T-helper 2 cell treated with Interferon-gamma antibody and Interleukin-4, amounts not matched to agents 5 μg/mL and 100 μg/mL, for 36 hours (primary cell): ENCODE measurements at regions not wholly inside any gene's neighbourhood (a gene's known extent, or its start where the extent isn't known, plus 50 kb on each side); places are given as distances from the start of the nearest gene placed in this dataset.

Source experiments
- DNase-seq: peaks from one replicate; pipeline ENCODE4 v3.0.0; 2021; ENCODE audit warnings: low spot score
- H3K27ac Mint-ChIP-seq: one replicate; pipeline ENCODE4 v1.8.0; 2021; ENCODE audit warnings: mild to moderate bottlenecking, mixed read lengths
- H3K27me3 Mint-ChIP-seq: one replicate; pipeline ENCODE4 v1.8.0; 2021; ENCODE audit warnings: low read depth, mixed read lengths
- H3K36me3 Mint-ChIP-seq: one replicate; pipeline ENCODE4 v1.8.0; 2021; ENCODE audit warnings: low read depth, mixed read lengths
- H3K4me1 Mint-ChIP-seq: one replicate; pipeline ENCODE4 v1.8.0; 2021; ENCODE audit warnings: low read depth, mixed read lengths
- H3K4me3 Mint-ChIP-seq: one replicate; pipeline ENCODE4 v1.8.0; 2022; ENCODE audit warnings: mild to moderate bottlenecking, moderate library complexity, mixed read lengths
- H3K9me3 Mint-ChIP-seq: one replicate; pipeline ENCODE4 v1.8.0; 2021; ENCODE audit warnings: mixed read lengths

DNA sequence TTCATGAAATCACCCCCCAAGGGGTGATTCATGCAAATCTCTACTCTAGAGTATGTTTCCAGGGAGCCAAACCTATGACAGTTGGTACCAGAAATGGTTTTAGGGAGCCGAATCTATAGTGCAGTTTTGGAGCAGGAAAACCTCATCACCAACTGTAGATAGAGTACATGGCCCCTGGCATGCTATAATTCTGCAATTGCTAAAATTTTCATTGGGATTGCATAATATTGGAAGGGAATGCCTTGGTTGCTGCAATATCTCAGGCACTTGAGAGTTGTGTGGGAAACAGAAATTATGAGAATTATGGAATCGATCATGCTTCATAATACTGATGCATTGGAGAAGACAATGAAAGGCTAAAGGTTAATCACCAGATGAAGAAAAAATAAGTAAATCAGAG, 148.2 kb upstream of the PLPPR1 start:
- no peak for DNase-seq
- H3K36me3 Mint-ChIP-seq: no peaks in the 10 kb centered on the region
- H3K9me3 Mint-ChIP-seq: no peaks in the 10 kb centered on the region
- H3K4me1 Mint-ChIP-seq: no peaks in the 10 kb centered on the region
- H3K27me3 Mint-ChIP-seq: no peaks in the 10 kb centered on the region
- H3K4me3 Mint-ChIP-seq: no peak overlapping the region
- H3K27ac Mint-ChIP-seq: no peak overlapping the region

DNA sequence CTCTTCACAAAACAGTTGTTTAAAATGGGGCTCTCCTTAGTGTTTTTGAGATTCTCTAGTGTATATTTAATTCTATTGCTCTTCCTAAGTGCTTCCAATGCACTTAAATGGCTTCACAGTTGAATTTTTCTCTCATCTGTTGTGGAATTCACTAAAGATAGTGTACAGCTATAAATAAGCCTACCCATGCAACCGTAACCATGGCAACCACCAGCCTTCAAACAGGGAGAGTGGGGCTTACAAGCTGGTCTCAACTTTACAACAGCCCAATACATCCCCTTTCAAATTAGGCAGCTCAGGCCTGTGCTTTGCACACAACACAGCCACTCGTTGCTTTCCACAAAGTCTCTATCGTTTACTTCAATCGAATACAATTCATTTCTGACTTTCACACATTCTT, 144.0 kb upstream of the PLPPR1 start:
- H3K27me3 Mint-ChIP-seq: no peaks in the 10 kb centered on the region
- H3K4me1 Mint-ChIP-seq: no peaks in the 10 kb centered on the region
- DNase-seq: no peak
- H3K36me3 Mint-ChIP-seq: no peaks in the 10 kb centered on the region
- H3K9me3 Mint-ChIP-seq: no peaks in the 10 kb centered on the region
- H3K4me3 Mint-ChIP-seq: no peak overlapping the region
- H3K27ac Mint-ChIP-seq: no peak overlapping the region

DNA sequence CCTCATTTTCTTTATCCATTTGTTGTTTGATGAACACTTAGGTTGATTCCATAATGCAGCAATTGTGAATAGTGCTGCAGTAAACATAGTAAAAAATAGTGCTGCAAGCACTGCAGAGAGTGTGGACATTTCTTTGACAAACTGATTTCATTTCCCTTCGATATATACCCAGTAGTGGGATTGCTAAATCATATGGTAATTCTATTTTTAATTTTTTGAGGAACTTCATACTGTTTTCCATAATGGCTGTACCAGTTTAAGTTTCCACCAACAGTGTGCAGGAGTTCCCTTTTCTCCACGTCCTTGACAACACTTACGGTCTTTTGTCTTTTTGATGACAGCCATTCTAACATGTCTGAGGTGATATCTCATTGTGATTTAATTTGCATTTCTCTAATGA, 138.2 kb upstream of the PLPPR1 start:
- Mint-ChIP-seq H3K27me3 (no peaks in the 10 kb centered on the region), H3K36me3 (no peaks in the 10 kb centered on the region), H3K9me3 (no peaks in the 10 kb centered on the region), H3K4me3 (no peak overlapping the region), H3K4me1 (no peaks in the 10 kb centered on the region), H3K27ac (no peak overlapping the region)
- no peak for DNase-seq

DNA sequence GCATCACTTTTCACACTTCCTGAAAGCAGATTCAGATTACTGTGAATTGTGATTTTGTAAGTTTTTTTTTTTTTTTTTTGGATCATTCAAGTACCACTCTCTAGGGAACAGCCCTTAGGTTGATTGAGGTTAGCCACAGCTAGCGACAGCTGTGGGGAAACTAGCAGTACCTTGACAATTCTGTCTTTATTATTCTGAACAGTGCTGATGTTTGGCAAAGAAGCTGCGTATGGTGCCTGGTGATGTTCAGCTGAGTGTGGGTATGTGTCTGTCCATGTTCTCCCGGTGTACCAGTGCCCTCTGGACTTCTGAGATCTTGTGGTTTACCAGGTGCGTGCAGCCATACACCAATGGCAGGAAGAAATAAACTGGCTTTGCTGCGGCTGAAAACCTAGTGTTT, 117.3 kb upstream of the PLPPR1 start:
- no peaks in the 10 kb centered on the region for H3K9me3 Mint-ChIP-seq
- no peaks in the 10 kb centered on the region for H3K36me3 Mint-ChIP-seq
- no peak overlapping the region for H3K4me3 Mint-ChIP-seq
- no peak overlapping the region for H3K27ac Mint-ChIP-seq
- H3K27me3 Mint-ChIP-seq: no peaks in the 10 kb centered on the region
- H3K4me1 Mint-ChIP-seq: no peaks in the 10 kb centered on the region
- no peak for DNase-seq

DNA sequence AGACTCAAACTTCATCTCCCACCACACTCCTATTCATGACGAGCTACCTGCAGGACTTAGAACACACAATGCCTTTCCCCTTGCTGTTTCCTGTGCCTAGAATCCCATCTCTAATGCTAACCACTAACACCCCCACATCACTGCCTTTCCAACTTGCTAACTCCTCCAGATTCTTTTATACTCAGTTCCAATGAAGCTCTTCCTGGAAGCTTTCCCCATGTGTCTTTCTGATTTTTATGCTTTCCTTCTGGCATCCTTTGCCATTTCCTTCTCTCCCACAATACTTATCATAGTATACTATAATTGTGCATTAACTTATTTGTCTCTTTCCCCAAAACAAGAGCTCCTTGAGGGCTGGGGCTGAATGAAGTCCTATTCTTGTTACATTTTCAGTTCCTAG, 115.3 kb upstream of the PLPPR1 start:
- Mint-ChIP-seq H3K4me3 (no peak overlapping the region), H3K27me3 (no peaks in the 10 kb centered on the region), H3K27ac (no peak overlapping the region), H3K9me3 (no peaks in the 10 kb centered on the region), H3K4me1 (no peaks in the 10 kb centered on the region), H3K36me3 (no peaks in the 10 kb centered on the region)
- no peak for DNase-seq

DNA sequence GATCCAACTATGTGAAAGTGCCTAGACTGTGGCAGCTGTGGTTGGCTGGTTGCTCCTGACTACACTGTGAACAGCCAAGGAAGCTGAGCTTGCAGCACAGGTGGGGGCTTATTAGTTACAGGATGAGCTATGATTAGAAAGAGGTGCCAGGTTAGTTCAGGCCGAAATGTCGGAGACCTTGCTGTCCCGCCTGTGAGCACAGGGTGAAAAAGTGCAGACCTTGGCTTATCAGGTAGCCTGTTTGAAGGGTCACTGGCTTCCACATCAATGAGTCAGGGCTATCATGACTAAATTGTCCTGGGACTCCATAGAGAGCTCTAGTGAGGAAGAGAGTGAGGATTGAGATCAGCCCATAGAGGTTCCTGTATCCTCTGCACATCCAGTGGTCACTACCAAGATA, 114.3 kb upstream of the PLPPR1 start:
- Mint-ChIP-seq H3K27ac (no peak overlapping the region), H3K36me3 (no peaks in the 10 kb centered on the region), H3K4me1 (no peaks in the 10 kb centered on the region), H3K27me3 (no peaks in the 10 kb centered on the region), H3K9me3 (no peaks in the 10 kb centered on the region), H3K4me3 (no peak overlapping the region)
- no peak for DNase-seq

DNA sequence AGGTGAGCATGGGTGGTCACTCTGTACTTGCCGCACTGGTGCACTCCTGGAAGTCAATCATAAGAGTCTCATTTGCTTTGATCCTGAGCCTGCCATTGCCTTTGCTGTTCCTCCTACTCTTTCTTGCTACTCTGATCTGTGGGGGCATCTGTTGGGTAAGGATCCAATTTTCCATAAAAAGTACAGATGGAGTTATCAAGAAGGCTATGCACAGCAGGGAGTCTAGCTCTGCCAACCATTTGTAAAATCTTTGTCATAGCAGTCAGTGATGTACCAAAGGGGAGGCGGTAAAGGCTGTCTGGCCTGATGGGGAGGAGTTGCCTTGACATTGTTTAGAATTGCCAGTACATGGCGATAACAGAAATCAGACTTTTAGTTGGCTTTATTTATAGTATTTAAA, 109.0 kb upstream of the PLPPR1 start:
- H3K36me3 Mint-ChIP-seq: no peaks in the 10 kb centered on the region
- no peaks in the 10 kb centered on the region for H3K4me1 Mint-ChIP-seq
- no peak for DNase-seq
- no peaks in the 10 kb centered on the region for H3K27me3 Mint-ChIP-seq
- H3K9me3 Mint-ChIP-seq: no peaks in the 10 kb centered on the region
- H3K4me3 Mint-ChIP-seq: no peak overlapping the region
- no peak overlapping the region for H3K27ac Mint-ChIP-seq

DNA sequence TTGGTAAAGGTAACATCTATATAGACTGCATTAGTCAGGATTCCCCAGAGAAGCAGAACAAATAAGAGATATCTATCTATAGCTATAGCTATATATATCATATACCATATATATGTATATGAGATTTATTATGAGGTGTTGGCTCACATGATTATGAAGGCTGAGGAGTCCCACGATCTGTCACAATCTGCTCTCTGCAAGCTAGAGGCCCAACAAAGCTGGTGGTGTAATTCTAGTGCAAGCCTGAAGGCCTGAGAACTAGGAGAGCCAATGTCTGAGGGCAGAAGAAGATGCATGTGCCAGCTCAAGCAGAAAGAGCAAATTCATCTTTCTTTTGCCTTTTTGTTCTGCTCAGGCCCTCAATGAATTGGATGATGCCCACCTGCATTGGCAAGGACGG, 102.2 kb upstream of the PLPPR1 start:
- H3K4me3 Mint-ChIP-seq: no peak overlapping the region
- no peaks in the 10 kb centered on the region for H3K36me3 Mint-ChIP-seq
- no peaks in the 10 kb centered on the region for H3K4me1 Mint-ChIP-seq
- no peaks in the 10 kb centered on the region for H3K27me3 Mint-ChIP-seq
- DNase-seq: no peak
- H3K27ac Mint-ChIP-seq: no peak overlapping the region
- no peaks in the 10 kb centered on the region for H3K9me3 Mint-ChIP-seq

DNA sequence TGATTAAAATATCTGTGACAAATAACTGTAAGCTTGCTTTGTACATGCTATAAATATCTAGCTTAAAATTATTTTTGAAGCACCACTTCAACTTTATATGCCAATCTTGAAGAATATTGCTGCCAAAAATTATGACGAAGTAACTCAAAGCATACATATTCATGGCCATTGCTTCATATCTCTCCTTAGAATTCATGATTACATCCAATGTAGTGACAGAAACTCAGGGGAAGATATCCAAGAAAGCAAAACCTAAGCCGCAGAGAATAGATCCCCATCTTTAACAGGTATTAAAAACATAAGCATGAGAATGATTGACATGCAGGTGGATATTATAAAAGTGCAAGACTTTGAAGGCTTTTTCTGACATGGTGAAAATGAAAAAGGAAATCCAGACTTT, 100.8 kb upstream of the PLPPR1 start:
- Mint-ChIP-seq H3K27me3 (no peaks in the 10 kb centered on the region), H3K36me3 (no peaks in the 10 kb centered on the region), H3K27ac (no peak overlapping the region), H3K4me1 (no peaks in the 10 kb centered on the region), H3K4me3 (no peak overlapping the region), H3K9me3 (no peaks in the 10 kb centered on the region)
- no peak for DNase-seq

DNA sequence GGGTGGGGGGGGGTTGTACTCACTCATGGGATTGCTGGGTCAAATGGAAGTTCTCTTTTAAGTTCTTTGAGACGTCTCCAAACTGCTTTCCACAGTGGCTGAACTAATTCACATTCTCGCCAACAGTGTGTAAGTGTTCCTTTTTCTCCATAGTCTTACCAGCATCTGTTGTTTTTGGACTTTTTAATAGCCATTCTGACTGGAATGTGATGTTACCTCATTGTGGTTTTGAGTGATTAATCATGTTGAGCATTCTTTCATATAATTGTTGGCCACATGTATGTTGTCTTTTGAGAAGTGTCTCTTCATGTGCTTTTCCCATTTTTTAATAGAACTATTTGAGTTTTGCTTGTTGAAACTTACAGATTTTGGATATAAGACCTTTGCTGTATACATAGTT, 94.9 kb upstream of the PLPPR1 start:
- no peaks in the 10 kb centered on the region for H3K27me3 Mint-ChIP-seq
- H3K27ac Mint-ChIP-seq: no peak overlapping the region
- H3K36me3 Mint-ChIP-seq: no peaks in the 10 kb centered on the region
- peaks cover 10% of the 10 kb centered on the region for H3K9me3 Mint-ChIP-seq
- DNase-seq: no peak
- no peaks in the 10 kb centered on the region for H3K4me1 Mint-ChIP-seq
- no peak overlapping the region for H3K4me3 Mint-ChIP-seq

DNA sequence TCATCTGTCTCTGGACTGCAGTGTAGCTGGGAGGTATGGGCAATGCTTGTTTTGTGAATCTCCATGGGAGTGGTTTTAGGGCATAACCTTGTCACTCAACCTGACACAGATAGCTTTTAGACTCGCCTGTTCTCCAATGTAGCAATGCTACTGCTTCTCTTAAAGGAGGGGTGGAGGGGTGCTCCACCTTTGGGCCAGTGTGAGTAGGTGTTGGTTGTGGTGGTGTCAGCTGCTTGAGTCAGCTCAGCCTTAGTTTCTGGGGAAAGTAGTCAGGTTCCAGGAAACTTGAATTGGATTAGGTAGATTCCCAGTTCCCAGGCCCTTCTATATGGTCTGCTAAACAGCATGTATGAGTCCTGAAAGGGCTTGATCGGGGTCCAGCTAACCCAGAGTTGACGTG, 91.1 kb upstream of the PLPPR1 start:
- no peaks in the 10 kb centered on the region for H3K36me3 Mint-ChIP-seq
- no peak for DNase-seq
- no peak overlapping the region for H3K4me3 Mint-ChIP-seq
- no peak overlapping the region for H3K27ac Mint-ChIP-seq
- H3K4me1 Mint-ChIP-seq: no peaks in the 10 kb centered on the region
- peaks cover 10% of the 10 kb centered on the region for H3K9me3 Mint-ChIP-seq
- H3K27me3 Mint-ChIP-seq: no peaks in the 10 kb centered on the region

DNA sequence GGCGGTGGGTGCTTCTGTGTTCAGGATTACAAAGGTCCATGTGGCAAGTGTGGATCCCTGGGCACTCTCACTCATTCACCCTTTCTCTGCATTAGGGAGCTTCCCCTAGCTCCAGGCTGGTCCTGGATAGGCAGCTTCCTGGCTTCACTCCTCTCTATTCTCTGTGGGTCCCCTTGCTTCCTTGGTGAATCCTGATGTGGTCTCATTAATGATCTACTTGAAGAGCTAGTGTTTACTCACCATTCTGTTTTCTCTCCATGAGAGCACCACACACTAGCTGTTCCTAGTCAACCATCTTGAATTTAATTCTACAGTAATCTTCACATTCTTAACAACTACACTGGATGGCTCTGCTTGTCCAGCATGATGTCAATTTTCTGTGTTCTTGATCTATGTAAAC, 90.0 kb upstream of the PLPPR1 start:
- no peaks in the 10 kb centered on the region for H3K27me3 Mint-ChIP-seq
- H3K27ac Mint-ChIP-seq: no peak overlapping the region
- no peaks in the 10 kb centered on the region for H3K4me1 Mint-ChIP-seq
- no peak overlapping the region for H3K4me3 Mint-ChIP-seq
- peaks cover 10% of the 10 kb centered on the region for H3K9me3 Mint-ChIP-seq
- no peak for DNase-seq
- H3K36me3 Mint-ChIP-seq: no peaks in the 10 kb centered on the region

DNA sequence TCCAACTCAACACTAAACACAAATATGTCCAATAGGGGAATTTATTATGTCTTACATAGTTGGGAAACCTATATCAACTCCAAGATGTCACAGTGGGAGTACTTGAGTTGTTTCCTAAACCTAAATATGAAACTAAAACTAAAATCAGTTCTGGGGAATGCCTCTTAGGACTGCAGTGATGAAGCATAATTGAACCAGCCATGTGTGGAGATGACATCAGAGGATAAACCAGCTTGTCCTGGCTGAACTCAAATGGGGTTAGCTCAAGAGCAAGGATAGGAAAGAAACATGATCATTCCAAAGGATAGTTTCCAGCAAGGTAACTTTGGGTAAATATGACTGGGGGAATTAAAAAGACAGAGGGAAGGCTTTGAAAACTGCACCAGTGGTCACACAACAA, 88.9 kb upstream of the PLPPR1 start:
- DNase-seq: no peak
- Mint-ChIP-seq H3K9me3 (peaks cover 10% of the 10 kb centered on the region), H3K4me1 (no peaks in the 10 kb centered on the region), H3K27me3 (no peaks in the 10 kb centered on the region), H3K4me3 (no peak overlapping the region), H3K27ac (no peak overlapping the region), H3K36me3 (no peaks in the 10 kb centered on the region)

DNA sequence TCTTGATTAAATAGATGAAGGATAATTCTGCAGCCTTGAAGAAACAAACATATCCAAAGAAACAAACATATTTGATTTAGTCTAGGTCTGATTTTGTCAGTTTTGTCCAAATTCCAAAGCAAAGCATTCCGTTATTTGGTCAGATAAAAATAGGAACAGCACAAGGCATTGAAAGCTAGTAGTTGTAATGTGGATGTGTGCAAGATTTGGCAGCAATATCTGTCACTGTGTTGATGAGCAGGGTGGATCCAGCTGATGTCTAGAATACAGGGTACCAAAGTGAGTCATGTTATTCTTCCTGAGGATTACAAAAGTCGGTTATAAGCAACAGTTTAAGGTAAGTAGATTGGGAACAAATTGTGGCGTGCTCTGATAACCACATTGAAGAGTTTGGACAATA, 69.3 kb upstream of the PLPPR1 start:
- Mint-ChIP-seq H3K9me3 (no peaks in the 10 kb centered on the region), H3K27ac (no peak overlapping the region), H3K4me1 (no peaks in the 10 kb centered on the region), H3K27me3 (no peaks in the 10 kb centered on the region), H3K36me3 (no peaks in the 10 kb centered on the region), H3K4me3 (no peak overlapping the region)
- no peak for DNase-seq
